ENCODE measurements at regions not wholly inside any gene's neighbourhood (a gene's known extent, or its start where the extent isn't known, plus 50 kb on each side); places are given as distances from the start of the nearest gene placed in this dataset.

GRCh38 chr6:3661390-3661789 is 90.1 kb downstream of the PXDC1 start:
- no peak for TF ChIP-seq POLR2AphosphoS5 (IDR thresholded peaks at IDR 0.05)
- TF ChIP-seq CTCF (IDR thresholded peaks at IDR 0.05): no peak

All from esophagus muscularis mucosa (tissue), 3 donors.